Astrocyte of the cerebellum (primary cell): ENCODE measurements at regions not wholly inside any gene's neighbourhood (a gene's known extent, or its start where the extent isn't known, plus 50 kb on each side); places are given as distances from the start of the nearest gene placed in this dataset.

Source experiments
- DNase-seq: peaks from one replicate; pipeline ENCODE4 v3.0.0-alpha.2; 2011; ENCODE audit warnings: low read depth
- H3K4me3 ChIP-seq: 2 replicates; pipeline ENCODE4 v1.5.1; 2011; ENCODE audit warnings: mild to moderate bottlenecking, low read depth, low read length, moderate library complexity
- CTCF ChIP-seq: IDR thresholded peaks from 2 replicates; pipeline ENCODE4 v1.5.1; 2012; ENCODE audit warnings: low read length, low read depth, moderate library complexity, mild to moderate bottlenecking; ENCODE audit errors: missing control alignments
- in situ Hi-C: cut with HindIII; loops from 2 replicates; pipeline ENCODE4 v1.10.0; 2017; ENCODE audit warnings: low sequenced_read_pairs

GRCh38 chr5:18483451-18483850 is 849.2 kb downstream of the TAF11L14 start:
- DNase-seq = no peak
- in situ Hi-C loops = no loop called here
- no peak overlapping the region for H3K4me3 ChIP-seq
- TF ChIP-seq CTCF = no peak

- H3K4me3 ChIP-seq = no peak overlapping the region
- no peak for TF ChIP-seq CTCF
- DNase-seq = no peak
- in situ Hi-C loops = no loop called here
These were observed 853.7 kb downstream of the TAF11L14 start for GRCh38 chr5:18487928-18488480.

- TF ChIP-seq CTCF = no peak
- H3K4me3 ChIP-seq = no peak overlapping the region
- in situ Hi-C loops = no loop called here
- DNase-seq = no peak
These were observed 855.4 kb downstream of the TAF11L14 start for GRCh38 chr5:18489703-18490102.

GRCh38 chr5:18491349-18491748 is 857.1 kb downstream of the TAF11L14 start:
- no peak for TF ChIP-seq CTCF
- no peak for DNase-seq
- no peak overlapping the region for H3K4me3 ChIP-seq
- in situ Hi-C loops = no loop called here

GRCh38 chr5:18495157-18495556 is 860.9 kb downstream of the TAF11L14 start:
- in situ Hi-C loops = no loop called here
- no peak for DNase-seq
- H3K4me3 ChIP-seq = no peak overlapping the region
- TF ChIP-seq CTCF = no peak

- TF ChIP-seq CTCF = no peak
- in situ Hi-C loops = no loop called here
- no peak overlapping the region for H3K4me3 ChIP-seq
- no peak for DNase-seq
These were observed 861.8 kb downstream of the TAF11L14 start for GRCh38 chr5:18496041-18496440.

GRCh38 chr5:18497089-18497488 is 862.8 kb downstream of the TAF11L14 start:
- no peak overlapping the region for H3K4me3 ChIP-seq
- in situ Hi-C loops = no loop called here
- DNase-seq = no peak
- no peak for TF ChIP-seq CTCF
